Upper lobe of left lung (tissue), 6 donors: ENCODE measurements at regions not wholly inside any gene's neighbourhood (a gene's known extent, or its start where the extent isn't known, plus 50 kb on each side); places are given as distances from the start of the nearest gene placed in this dataset.
"Not testable (repeated sequence)": the region's sequence is repeated elsewhere in the genome, so short reads cannot be mapped to it uniquely, and the experiment has no call there.

ENCODE experiments used
- ATAC-seq, 2 donors: fragments of 200-7000 bp; cut with Tn5 transposase; one replicate each; pipeline ENCODE4 v1.9.1; 2022; ENCODE audit warnings: mild to moderate bottlenecking in 2 of 2, moderate library complexity in 2 of 2; ENCODE audit not compliant: low FRiP score in 2 of 2
- DNase-seq, 2 donors: peaks; one replicate each; pipeline ENCODE4 v3.0.0-alpha.2; 2019 to 2020
- H3K27ac ChIP-seq, 4 donors: fragments of 200-600 bp; sonication (generic); one replicate each; pipeline ENCODE4 v1.5.1; 2016 to 2019
- H3K27me3 ChIP-seq, 4 donors: fragments of 200-600 bp; sonication (generic); one replicate each; pipeline ENCODE4 v1.5.1; 2017 to 2019
- H3K36me3 ChIP-seq, 4 donors: fragments of 200-600 bp; sonication (generic); one replicate each; pipeline ENCODE4 v1.5.1; 2016 to 2019
- H3K4me1 ChIP-seq, 4 donors: fragments of 200-600 bp; sonication (generic); one replicate each; pipeline ENCODE4 v1.5.1; 2018 to 2019
- H3K4me3 ChIP-seq, 4 donors: fragments of 200-600 bp; sonication (generic); one replicate each; pipeline ENCODE4 v1.5.1; 2017 to 2019; ENCODE audit warnings: mild to moderate bottlenecking in 2 of 4, moderate library complexity in 1 of 4
- H3K9me3 ChIP-seq, 4 donors: fragments of 200-600 bp; sonication (generic); one replicate each; pipeline ENCODE4 v1.5.1; 2018 to 2019
- EP300 ChIP-seq, 4 donors: sonication (generic); formaldehyde crosslinking; IDR thresholded peaks; one replicate each; pipeline ENCODE4 v1.5.1; 2017; ENCODE audit warnings: antibody characterized with exemption in 4 of 4, control low read depth in 2 of 4
- POLR2A ChIP-seq, 4 donors: fragments of 450-650 bp; IDR thresholded peaks; one replicate each; pipeline ENCODE4 v1.5.1; 2016 to 2017; ENCODE audit warnings: antibody characterized with exemption in 4 of 4, mild to moderate bottlenecking in 2 of 4
- POLR2AphosphoS5 ChIP-seq, 2 donors: sonication (generic); formaldehyde crosslinking; IDR thresholded peaks; one replicate each; pipeline ENCODE4 v1.5.1; 2017; ENCODE audit warnings: antibody characterized with exemption in 2 of 2
- WGBS, 2 donors: methylation state at CpG; one replicate each; pipeline ENCODE4 v1.1.5; 2017 to 2018; 5-methylcytosine and 5-hydroxymethylcytosine counted together
- TF ChIP-seq, protein P1 (sequence below), 6 experiments: fragments of 450-650 bp in 4 of 6; fragments of 200-600 bp in 2 of 6; sonication (generic) in 2 of 6; IDR thresholded peaks; one replicate each; pipeline ENCODE4 v1.5.1; 2016 to 2019; ENCODE audit warnings: antibody characterized with exemption in 6 of 6
- donor health status: DM: no; HTN: no; CAD: no; lungs with moderate emphysema.
- donor health status: DM: no; HTN: yes; CAD: no; lungs with severe emphysema.

GRCh38 chr1:196030455-196030854, 577.8 kb downstream of the KCNT2 start:
- TF ChIP-seq, protein P1, sequence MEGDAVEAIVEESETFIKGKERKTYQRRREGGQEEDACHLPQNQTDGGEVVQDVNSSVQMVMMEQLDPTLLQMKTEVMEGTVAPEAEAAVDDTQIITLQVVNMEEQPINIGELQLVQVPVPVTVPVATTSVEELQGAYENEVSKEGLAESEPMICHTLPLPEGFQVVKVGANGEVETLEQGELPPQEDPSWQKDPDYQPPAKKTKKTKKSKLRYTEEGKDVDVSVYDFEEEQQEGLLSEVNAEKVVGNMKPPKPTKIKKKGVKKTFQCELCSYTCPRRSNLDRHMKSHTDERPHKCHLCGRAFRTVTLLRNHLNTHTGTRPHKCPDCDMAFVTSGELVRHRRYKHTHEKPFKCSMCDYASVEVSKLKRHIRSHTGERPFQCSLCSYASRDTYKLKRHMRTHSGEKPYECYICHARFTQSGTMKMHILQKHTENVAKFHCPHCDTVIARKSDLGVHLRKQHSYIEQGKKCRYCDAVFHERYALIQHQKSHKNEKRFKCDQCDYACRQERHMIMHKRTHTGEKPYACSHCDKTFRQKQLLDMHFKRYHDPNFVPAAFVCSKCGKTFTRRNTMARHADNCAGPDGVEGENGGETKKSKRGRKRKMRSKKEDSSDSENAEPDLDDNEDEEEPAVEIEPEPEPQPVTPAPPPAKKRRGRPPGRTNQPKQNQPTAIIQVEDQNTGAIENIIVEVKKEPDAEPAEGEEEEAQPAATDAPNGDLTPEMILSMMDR (IDR thresholded peaks at IDR 0.05), result no peak
- TF ChIP-seq EP300 (IDR thresholded peaks at IDR 0.05), result no peak
- no peak for TF ChIP-seq POLR2A (IDR thresholded peaks at IDR 0.05)
- no peak for TF ChIP-seq POLR2AphosphoS5 (IDR thresholded peaks at IDR 0.05)
- Histone ChIP-seq H3K36me3 (no peaks in the 10 kb centered on the region), H3K27me3 (no peaks in the 10 kb centered on the region), H3K4me1 (no peaks in the 10 kb centered on the region), H3K27ac (no peak overlapping the region), H3K9me3 (no peaks in the 10 kb centered on the region), H3K4me3 (no peak overlapping the region)
- 91 to 92% methylated on average over 1 of the region's 1 CpG for WGBS, 2 donors
- ATAC-seq (no peak), DNase-seq (no peak)

DNA sequence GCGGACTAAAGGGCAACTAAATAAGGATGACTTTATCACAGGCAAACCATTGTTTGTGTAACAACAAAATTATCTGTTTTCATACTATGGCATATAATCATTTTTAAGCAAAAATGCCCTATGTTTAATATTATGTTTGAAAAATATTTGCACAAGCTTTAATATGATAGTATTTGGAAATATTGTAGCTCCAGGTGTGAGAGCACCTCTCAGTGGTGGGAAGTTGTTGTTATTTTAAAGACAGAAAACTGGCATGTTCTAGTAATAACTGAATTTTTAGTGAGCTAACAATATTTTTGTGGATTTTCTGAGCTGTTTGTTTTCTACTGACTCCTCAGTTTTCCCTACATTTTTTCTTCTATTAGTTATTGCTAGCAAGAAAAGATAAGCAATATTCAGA, 578.8 kb downstream of the KCNT2 start:
- Histone ChIP-seq H3K4me3 (no peak overlapping the region), H3K9me3 (no peaks in the 10 kb centered on the region), H3K4me1 (no peaks in the 10 kb centered on the region), H3K36me3 (no peaks in the 10 kb centered on the region), H3K27ac (no peak overlapping the region), H3K27me3 (no peaks in the 10 kb centered on the region)
- DNase-seq (no peak), ATAC-seq (no peak)
- WGBS, 2 donors, result 91 to 100% methylated on average over 1 of the region's 1 CpG
- TF ChIP-seq POLR2AphosphoS5 (IDR thresholded peaks at IDR 0.05) (no peak), POLR2A (IDR thresholded peaks at IDR 0.05) (no peak), EP300 (IDR thresholded peaks at IDR 0.05) (no peak)
- TF ChIP-seq, protein P1 (IDR thresholded peaks at IDR 0.05), result no peak

DNA sequence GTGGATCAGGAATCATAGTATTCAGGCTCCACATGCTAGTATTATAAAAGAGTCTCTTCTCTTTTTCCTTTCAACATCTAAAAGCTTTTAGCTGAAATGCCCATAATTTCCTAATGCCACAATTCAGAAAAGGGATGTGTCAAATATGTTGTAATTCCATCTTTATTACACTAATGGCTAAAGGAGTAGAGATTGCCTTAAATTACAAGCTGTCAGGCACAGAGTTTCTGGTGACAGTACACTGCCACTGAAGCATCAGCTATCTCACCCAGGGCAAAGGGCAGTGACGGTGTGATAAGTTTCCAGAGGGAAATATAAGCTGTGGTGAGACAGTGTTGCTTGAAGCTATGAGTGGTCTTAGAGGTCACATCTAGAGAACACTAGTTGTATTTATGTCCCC, 581.1 kb downstream of the KCNT2 start:
- no peaks in the 10 kb centered on the region for H3K4me1 ChIP-seq
- no peak overlapping the region for H3K4me3 ChIP-seq
- no peaks in the 10 kb centered on the region for H3K9me3 ChIP-seq
- H3K27ac ChIP-seq, result no peak overlapping the region
- no peak for TF ChIP-seq POLR2A (IDR thresholded peaks at IDR 0.05)
- no peak for TF ChIP-seq POLR2AphosphoS5 (IDR thresholded peaks at IDR 0.05)
- no peak for TF ChIP-seq EP300 (IDR thresholded peaks at IDR 0.05)
- ATAC-seq (no peak), DNase-seq (no peak)
- no peaks in the 10 kb centered on the region for H3K36me3 ChIP-seq
- 62 to 67% methylated on average over 1 of the region's 1 CpG for WGBS, 2 donors
- no peaks in the 10 kb centered on the region for H3K27me3 ChIP-seq

DNA sequence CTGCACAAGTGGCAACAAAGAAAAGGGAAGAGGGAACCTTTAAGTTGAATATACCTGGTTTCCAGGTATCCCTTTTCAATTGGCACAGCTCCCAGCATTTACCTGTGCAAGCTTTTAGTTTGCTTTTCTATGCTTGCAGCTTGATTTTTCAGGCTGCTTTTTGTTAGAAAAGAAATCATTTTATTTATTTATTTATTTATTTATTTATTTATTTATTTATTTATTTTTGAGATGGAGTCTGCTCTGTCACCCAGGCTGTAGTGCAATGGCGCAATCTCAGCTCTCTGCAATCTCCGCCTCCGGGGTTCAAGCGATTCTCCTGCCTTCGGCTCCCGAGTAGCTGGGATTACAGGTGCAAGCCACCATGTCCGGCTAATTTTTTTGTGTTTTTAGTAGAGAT, 587.1 kb downstream of the KCNT2 start:
- not testable (repeated sequence) for H3K4me3 ChIP-seq, H3K4me1 ChIP-seq, H3K9me3 ChIP-seq, DNase-seq, ATAC-seq, H3K27ac ChIP-seq, H3K27me3 ChIP-seq, H3K36me3 ChIP-seq
- 95 to 98% methylated on average over 7 of the region's 7 CpGs for WGBS, 2 donors

DNA sequence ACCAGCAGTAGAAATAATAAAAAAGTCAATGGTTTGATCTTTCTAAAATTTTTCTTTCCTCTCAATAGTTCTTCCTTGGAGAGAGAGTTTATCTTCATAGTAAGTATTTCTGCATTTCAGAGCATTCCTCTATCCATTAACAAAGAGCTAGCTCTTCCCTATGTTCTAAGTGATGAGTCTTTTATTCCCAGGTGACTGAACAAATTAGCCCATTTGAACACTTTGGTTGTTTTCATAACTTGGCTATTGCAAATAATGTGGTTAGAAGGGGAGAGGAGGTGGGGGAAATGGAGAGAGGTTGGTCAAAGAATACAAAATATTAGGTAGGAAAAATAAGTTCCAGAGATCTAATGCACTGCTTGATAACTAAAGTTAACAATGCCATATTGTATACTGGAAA, 598.9 kb downstream of the KCNT2 start:
- no peaks in the 10 kb centered on the region for H3K36me3 ChIP-seq
- no peak overlapping the region for H3K4me3 ChIP-seq
- ATAC-seq (no peak), DNase-seq (no peak)
- no peak for TF ChIP-seq EP300 (IDR thresholded peaks at IDR 0.05)
- TF ChIP-seq POLR2AphosphoS5 (IDR thresholded peaks at IDR 0.05), result no peak
- TF ChIP-seq, protein P1 (IDR thresholded peaks at IDR 0.05), result no peak
- TF ChIP-seq POLR2A (IDR thresholded peaks at IDR 0.05), result no peak
- H3K4me1 ChIP-seq, result no peaks in the 10 kb centered on the region
- H3K27me3 ChIP-seq, result no peaks in the 10 kb centered on the region
- H3K9me3 ChIP-seq, result no peaks in the 10 kb centered on the region
- H3K27ac ChIP-seq, result no peak overlapping the region

DNA sequence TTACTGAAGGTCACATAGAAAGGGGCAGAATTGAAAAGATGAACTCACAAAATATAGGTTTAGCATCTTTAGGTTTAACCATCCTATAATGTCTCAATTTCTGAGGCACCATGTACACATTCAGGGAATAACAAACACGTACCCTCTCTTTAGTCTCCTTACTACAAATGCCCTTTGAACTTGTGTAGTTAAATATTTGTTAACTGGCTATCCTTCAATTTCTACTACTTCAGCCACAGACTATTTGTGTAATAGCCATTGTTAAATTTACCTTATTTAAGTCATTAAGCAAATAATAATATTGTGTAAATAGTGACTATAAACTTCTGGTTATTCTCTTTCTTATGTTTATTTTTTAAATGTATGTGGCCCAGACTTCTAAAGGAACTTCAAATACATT, 600.5 kb downstream of the KCNT2 start:
- Histone ChIP-seq H3K27me3 (no peaks in the 10 kb centered on the region), H3K27ac (no peak overlapping the region), H3K9me3 (no peaks in the 10 kb centered on the region), H3K36me3 (no peaks in the 10 kb centered on the region), H3K4me1 (no peaks in the 10 kb centered on the region), H3K4me3 (no peak overlapping the region)
- TF ChIP-seq POLR2A (IDR thresholded peaks at IDR 0.05) (no peak), POLR2AphosphoS5 (IDR thresholded peaks at IDR 0.05) (no peak), EP300 (IDR thresholded peaks at IDR 0.05) (no peak)
- TF ChIP-seq, protein P1 (IDR thresholded peaks at IDR 0.05), result no peak
- 40 to 70% methylated on average over 1 of the region's 1 CpG for whole genome bisulfite sequencing, 2 donors
- no peak for DNase-seq
- no peak for ATAC-seq
